ENCODE measurements at regions not wholly inside any gene's neighbourhood (a gene's known extent, or its start where the extent isn't known, plus 50 kb on each side); places are given as distances from the start of the nearest gene placed in this dataset.

GRCh38 chr14:30256627-30257026 is 302.3 kb upstream of the G2E3 start:
- Histone ChIP-seq H3K36me3 (ENCODE audit: control insufficient read depth in 2 of 2, insufficient read depth in 2 of 2, low read length in 1 of 2) (no peaks in the 10 kb centered on the region), H3K4me1 (ENCODE audit: control insufficient read depth in 2 of 2, insufficient read depth in 2 of 2, low read length in 1 of 2) (no peaks in the 10 kb centered on the region), H3K9me3 (ENCODE audit: control insufficient read depth in 2 of 2, insufficient read depth in 1 of 2, low read depth in 1 of 2, low read length in 1 of 2) (no peaks in the 10 kb centered on the region), H3K4me3 (ENCODE audit: low read depth in 1 of 2, low read length in 2 of 2) (no peak overlapping the region), H3K27me3 (ENCODE audit: control insufficient read depth in 1 of 2, insufficient read depth in 2 of 2, low read length in 2 of 2) (no peaks in the 10 kb centered on the region), H3K27ac (ENCODE audit: low read depth in 2 of 2, low read length in 1 of 2) (no peak overlapping the region)
- 92 to 94% methylated on average over 2 of the region's 2 CpGs for WGBS, 2 donors

- 82 to 83% methylated on average over 1 of the region's 1 CpG for WGBS, 2 donors
These were observed 300.9 kb upstream of the G2E3 start for GRCh38 chr14:30257946-30258661.

GRCh38 chr14:30260833-30261607 is 297.9 kb upstream of the G2E3 start:
- Histone ChIP-seq H3K36me3 (ENCODE audit: control insufficient read depth in 2 of 2, insufficient read depth in 2 of 2, low read length in 1 of 2) (no peaks in the 10 kb centered on the region), H3K4me3 (ENCODE audit: low read depth in 1 of 2, low read length in 2 of 2) (no peak overlapping the region), H3K4me1 (ENCODE audit: control insufficient read depth in 2 of 2, insufficient read depth in 2 of 2, low read length in 1 of 2) (no peaks in the 10 kb centered on the region), H3K9me3 (ENCODE audit: control insufficient read depth in 2 of 2, insufficient read depth in 1 of 2, low read depth in 1 of 2, low read length in 1 of 2) (no peaks in the 10 kb centered on the region), H3K27ac (ENCODE audit: low read depth in 2 of 2, low read length in 1 of 2) (no peak overlapping the region), H3K27me3 (ENCODE audit: control insufficient read depth in 1 of 2, insufficient read depth in 2 of 2, low read length in 2 of 2) (no peaks in the 10 kb centered on the region)
- WGBS, 2 donors = 74 to 77% methylated on average over 9 of the region's 9 CpGs

More at GRCh38 chr14:30257946-30258661, 300.9 kb upstream of the G2E3 start:
- Histone ChIP-seq H3K36me3 (ENCODE audit: control insufficient read depth in 2 of 2, insufficient read depth in 2 of 2, low read length in 1 of 2) (no peaks in the 10 kb centered on the region), H3K27me3 (ENCODE audit: control insufficient read depth in 1 of 2, insufficient read depth in 2 of 2, low read length in 2 of 2) (no peaks in the 10 kb centered on the region), H3K9me3 (ENCODE audit: control insufficient read depth in 2 of 2, insufficient read depth in 1 of 2, low read depth in 1 of 2, low read length in 1 of 2) (no peaks in the 10 kb centered on the region), H3K4me1 (ENCODE audit: control insufficient read depth in 2 of 2, insufficient read depth in 2 of 2, low read length in 1 of 2) (no peaks in the 10 kb centered on the region), H3K27ac (ENCODE audit: low read depth in 2 of 2, low read length in 1 of 2) (no peak overlapping the region), H3K4me3 (ENCODE audit: low read depth in 1 of 2, low read length in 2 of 2) (no peak overlapping the region)

GRCh38 chr14:30264161-30264560 is 294.8 kb upstream of the G2E3 start:
- no peak overlapping the region for H3K4me3 ChIP-seq (ENCODE audit: low read depth in 1 of 2, low read length in 2 of 2)
- no peaks in the 10 kb centered on the region for H3K36me3 ChIP-seq (ENCODE audit: control insufficient read depth in 2 of 2, insufficient read depth in 2 of 2, low read length in 1 of 2)
- no peaks in the 10 kb centered on the region for H3K27me3 ChIP-seq (ENCODE audit: control insufficient read depth in 1 of 2, insufficient read depth in 2 of 2, low read length in 2 of 2)
- no peaks in the 10 kb centered on the region for H3K9me3 ChIP-seq (ENCODE audit: control insufficient read depth in 2 of 2, insufficient read depth in 1 of 2, low read depth in 1 of 2, low read length in 1 of 2)
- H3K27ac ChIP-seq (ENCODE audit: low read depth in 2 of 2, low read length in 1 of 2) = no peak overlapping the region
- H3K4me1 ChIP-seq (ENCODE audit: control insufficient read depth in 2 of 2, insufficient read depth in 2 of 2, low read length in 1 of 2) = no peaks in the 10 kb centered on the region

- Histone ChIP-seq H3K4me3 (ENCODE audit: low read depth in 1 of 2, low read length in 2 of 2) (no peak overlapping the region), H3K9me3 (ENCODE audit: control insufficient read depth in 2 of 2, insufficient read depth in 1 of 2, low read depth in 1 of 2, low read length in 1 of 2) (no peaks in the 10 kb centered on the region), H3K27ac (ENCODE audit: low read depth in 2 of 2, low read length in 1 of 2) (no peak overlapping the region), H3K4me1 (ENCODE audit: control insufficient read depth in 2 of 2, insufficient read depth in 2 of 2, low read length in 1 of 2) (no peaks in the 10 kb centered on the region), H3K27me3 (ENCODE audit: control insufficient read depth in 1 of 2, insufficient read depth in 2 of 2, low read length in 2 of 2) (no peaks in the 10 kb centered on the region), H3K36me3 (ENCODE audit: control insufficient read depth in 2 of 2, insufficient read depth in 2 of 2, low read length in 1 of 2) (no peaks in the 10 kb centered on the region)
- WGBS, 2 donors = 90 to 93% methylated on average over 3 of the region's 3 CpGs
These were observed 292.7 kb upstream of the G2E3 start for GRCh38 chr14:30266290-30266689.

GRCh38 chr14:30267141-30267540 is 291.8 kb upstream of the G2E3 start:
- Histone ChIP-seq H3K27me3 (ENCODE audit: control insufficient read depth in 1 of 2, insufficient read depth in 2 of 2, low read length in 2 of 2) (no peaks in the 10 kb centered on the region), H3K4me3 (ENCODE audit: low read depth in 1 of 2, low read length in 2 of 2) (no peak overlapping the region), H3K9me3 (ENCODE audit: control insufficient read depth in 2 of 2, insufficient read depth in 1 of 2, low read depth in 1 of 2, low read length in 1 of 2) (no peaks in the 10 kb centered on the region), H3K4me1 (ENCODE audit: control insufficient read depth in 2 of 2, insufficient read depth in 2 of 2, low read length in 1 of 2) (no peaks in the 10 kb centered on the region), H3K36me3 (ENCODE audit: control insufficient read depth in 2 of 2, insufficient read depth in 2 of 2, low read length in 1 of 2) (no peaks in the 10 kb centered on the region), H3K27ac (ENCODE audit: low read depth in 2 of 2, low read length in 1 of 2) (no peak overlapping the region)
- 71 to 77% methylated on average over 1 of the region's 1 CpG for WGBS, 2 donors

- Histone ChIP-seq H3K4me1 (ENCODE audit: control insufficient read depth in 2 of 2, insufficient read depth in 2 of 2, low read length in 1 of 2) (no peaks in the 10 kb centered on the region), H3K27ac (ENCODE audit: low read depth in 2 of 2, low read length in 1 of 2) (peak overlapping the region in 1 of 2 donors; percentile 41), H3K27me3 (ENCODE audit: control insufficient read depth in 1 of 2, insufficient read depth in 2 of 2, low read length in 2 of 2) (no peaks in the 10 kb centered on the region), H3K36me3 (ENCODE audit: control insufficient read depth in 2 of 2, insufficient read depth in 2 of 2, low read length in 1 of 2) (no peaks in the 10 kb centered on the region), H3K9me3 (ENCODE audit: control insufficient read depth in 2 of 2, insufficient read depth in 1 of 2, low read depth in 1 of 2, low read length in 1 of 2) (no peaks in the 10 kb centered on the region), H3K4me3 (ENCODE audit: low read depth in 1 of 2, low read length in 2 of 2) (no peak overlapping the region)
- WGBS, 2 donors = 32 to 33% methylated on average over 29 of the region's 29 CpGs
These were observed 288.5 kb upstream of the G2E3 start for GRCh38 chr14:30270200-30271161.

GRCh38 chr14:30271811-30272323 is 287.1 kb upstream of the G2E3 start:
- 74 to 76% methylated on average over 6 of the region's 6 CpGs for WGBS, 2 donors
- Histone ChIP-seq H3K9me3 (ENCODE audit: control insufficient read depth in 2 of 2, insufficient read depth in 1 of 2, low read depth in 1 of 2, low read length in 1 of 2) (no peaks in the 10 kb centered on the region), H3K4me3 (ENCODE audit: low read depth in 1 of 2, low read length in 2 of 2) (no peak overlapping the region), H3K27me3 (ENCODE audit: control insufficient read depth in 1 of 2, insufficient read depth in 2 of 2, low read length in 2 of 2) (no peaks in the 10 kb centered on the region), H3K4me1 (ENCODE audit: control insufficient read depth in 2 of 2, insufficient read depth in 2 of 2, low read length in 1 of 2) (no peaks in the 10 kb centered on the region), H3K36me3 (ENCODE audit: control insufficient read depth in 2 of 2, insufficient read depth in 2 of 2, low read length in 1 of 2) (no peaks in the 10 kb centered on the region), H3K27ac (ENCODE audit: low read depth in 2 of 2, low read length in 1 of 2) (no peak overlapping the region)
